Tibial nerve (tissue), 4 donors: ENCODE measurements at regions not wholly inside any gene's neighbourhood (a gene's known extent, or its start where the extent isn't known, plus 50 kb on each side); places are given as distances from the start of the nearest gene placed in this dataset.

Source experiments
- DNase-seq, 2 donors: peaks; one replicate each; pipeline ENCODE4 v3.0.0-alpha.2; 2019; ENCODE audit warnings: low spot score in 2 of 2
- H3K27ac ChIP-seq, 4 donors: fragments of 200-600 bp; sonication (generic) in 3 of 4; one replicate each; pipeline ENCODE4 v1.5.1; 2017 to 2019; ENCODE audit warnings: mild to moderate bottlenecking in 1 of 4
- H3K27me3 ChIP-seq, 2 donors: fragments of 200-600 bp; sonication (generic) in 1 of 2; one replicate each; pipeline versions ENCODE4 v1.5.1 to v1.6.0; 2017 to 2019
- H3K36me3 ChIP-seq, 3 donors: fragments of 200-600 bp; sonication (generic); one replicate each; pipeline ENCODE4 v1.5.1; 2018 to 2019
- H3K4me1 ChIP-seq, 4 donors: fragments of 200-600 bp; sonication (generic) in 3 of 4; one replicate each; pipeline ENCODE4 v1.5.1; 2017 to 2019
- H3K4me3 ChIP-seq, 4 donors: fragments of 200-600 bp; sonication (generic) in 3 of 4; one replicate each; pipeline ENCODE4 v1.5.1; 2017 to 2019; ENCODE audit warnings: mild to moderate bottlenecking in 1 of 4, moderate library complexity in 1 of 4
- H3K9me3 ChIP-seq, 4 donors: fragments of 200-600 bp; sonication (generic) in 3 of 4; one replicate each; pipeline ENCODE4 v1.5.1; 2017 to 2019
- EP300 ChIP-seq, 2 donors: sonication (generic); formaldehyde crosslinking; IDR thresholded peaks; one replicate each; pipeline ENCODE4 v1.6.1; 2017; ENCODE audit warnings: antibody characterized with exemption in 2 of 2, mild to moderate bottlenecking in 1 of 2
- POLR2A ChIP-seq, 2 donors: fragments of 450-650 bp; IDR thresholded peaks; one replicate each; pipeline ENCODE4 v1.6.1; 2017; ENCODE audit warnings: antibody characterized with exemption in 2 of 2, mild to moderate bottlenecking in 2 of 2, moderate library complexity in 2 of 2
- WGBS, 2 donors: methylation state at CpG; one replicate each; pipeline ENCODE4 v1.1.5; 2018; 5-methylcytosine and 5-hydroxymethylcytosine counted together
- TF ChIP-seq, protein P1 (sequence below), 5 experiments: fragments of 200-600 bp in 3 of 5; fragments of 450-650 bp in 2 of 5; sonication (generic) in 3 of 5; IDR thresholded peaks; one replicate each; pipeline ENCODE4 v1.5.1; 2016 to 2019; ENCODE audit warnings: antibody characterized with exemption in 5 of 5, mild to moderate bottlenecking in 3 of 5, moderate library complexity in 2 of 5

DNA sequence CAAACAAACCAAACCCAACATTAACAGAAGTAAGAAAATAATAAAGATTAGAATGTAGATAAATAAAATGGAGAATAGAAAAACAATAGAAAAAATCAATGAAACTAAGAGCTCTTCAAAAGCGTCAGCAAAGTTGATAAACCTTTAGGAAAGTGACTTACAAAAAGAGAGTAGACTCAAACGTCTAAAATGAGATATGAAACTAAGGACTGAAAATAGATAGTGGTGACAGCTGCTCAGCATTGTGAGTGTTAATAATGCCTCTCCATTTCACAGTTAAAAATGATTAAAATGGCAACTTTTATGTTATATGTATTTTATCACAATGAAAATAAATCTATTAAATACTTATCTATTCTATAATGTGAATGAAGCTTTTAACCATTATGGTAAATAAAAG, 125.7 kb upstream of the CPXCR1 start:
- Histone ChIP-seq H3K36me3 (no peaks in the 10 kb centered on the region), H3K27ac (no peak overlapping the region), H3K4me3 (no peak overlapping the region), H3K27me3 (no peaks in the 10 kb centered on the region), H3K9me3 (no peaks in the 10 kb centered on the region), H3K4me1 (no peaks in the 10 kb centered on the region)
- DNase-seq = no peak
- TF ChIP-seq POLR2A (IDR thresholded peaks at IDR 0.05) (no peak), EP300 (IDR thresholded peaks at IDR 0.05) (no peak)
- TF ChIP-seq, protein P1, sequence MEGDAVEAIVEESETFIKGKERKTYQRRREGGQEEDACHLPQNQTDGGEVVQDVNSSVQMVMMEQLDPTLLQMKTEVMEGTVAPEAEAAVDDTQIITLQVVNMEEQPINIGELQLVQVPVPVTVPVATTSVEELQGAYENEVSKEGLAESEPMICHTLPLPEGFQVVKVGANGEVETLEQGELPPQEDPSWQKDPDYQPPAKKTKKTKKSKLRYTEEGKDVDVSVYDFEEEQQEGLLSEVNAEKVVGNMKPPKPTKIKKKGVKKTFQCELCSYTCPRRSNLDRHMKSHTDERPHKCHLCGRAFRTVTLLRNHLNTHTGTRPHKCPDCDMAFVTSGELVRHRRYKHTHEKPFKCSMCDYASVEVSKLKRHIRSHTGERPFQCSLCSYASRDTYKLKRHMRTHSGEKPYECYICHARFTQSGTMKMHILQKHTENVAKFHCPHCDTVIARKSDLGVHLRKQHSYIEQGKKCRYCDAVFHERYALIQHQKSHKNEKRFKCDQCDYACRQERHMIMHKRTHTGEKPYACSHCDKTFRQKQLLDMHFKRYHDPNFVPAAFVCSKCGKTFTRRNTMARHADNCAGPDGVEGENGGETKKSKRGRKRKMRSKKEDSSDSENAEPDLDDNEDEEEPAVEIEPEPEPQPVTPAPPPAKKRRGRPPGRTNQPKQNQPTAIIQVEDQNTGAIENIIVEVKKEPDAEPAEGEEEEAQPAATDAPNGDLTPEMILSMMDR (IDR thresholded peaks at IDR 0.05) = no peak
- 53 to 61% methylated on average over 2 of the region's 2 CpGs for WGBS, 2 donors

DNA sequence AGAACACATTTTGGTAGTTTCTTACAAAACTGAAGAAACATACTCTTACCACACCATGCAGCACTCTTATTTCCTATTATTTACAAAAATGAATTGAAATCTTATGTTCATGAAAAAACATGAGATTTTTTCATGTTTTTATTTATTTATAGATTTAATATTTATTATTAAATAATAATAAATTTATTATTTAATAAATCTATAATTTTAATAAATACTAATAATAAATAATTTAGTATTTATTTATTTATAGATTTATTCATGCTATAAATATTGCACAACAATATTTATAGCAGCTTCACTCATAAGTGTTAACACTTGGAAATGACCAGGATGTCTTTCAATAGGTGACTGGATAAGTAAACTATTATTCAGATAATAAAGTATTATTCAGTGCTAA, 91.6 kb upstream of the CPXCR1 start:
- no peak for TF ChIP-seq EP300 (IDR thresholded peaks at IDR 0.05)
- TF ChIP-seq, protein P1 (IDR thresholded peaks at IDR 0.05) = no peak
- no peak for TF ChIP-seq POLR2A (IDR thresholded peaks at IDR 0.05)
- H3K4me3 ChIP-seq = no peak overlapping the region
- no peaks in the 10 kb centered on the region for H3K9me3 ChIP-seq
- no peaks in the 10 kb centered on the region for H3K27me3 ChIP-seq
- no peak overlapping the region for H3K27ac ChIP-seq
- DNase-seq = no peak
- no peaks in the 10 kb centered on the region for H3K36me3 ChIP-seq
- H3K4me1 ChIP-seq = no peaks in the 10 kb centered on the region

DNA sequence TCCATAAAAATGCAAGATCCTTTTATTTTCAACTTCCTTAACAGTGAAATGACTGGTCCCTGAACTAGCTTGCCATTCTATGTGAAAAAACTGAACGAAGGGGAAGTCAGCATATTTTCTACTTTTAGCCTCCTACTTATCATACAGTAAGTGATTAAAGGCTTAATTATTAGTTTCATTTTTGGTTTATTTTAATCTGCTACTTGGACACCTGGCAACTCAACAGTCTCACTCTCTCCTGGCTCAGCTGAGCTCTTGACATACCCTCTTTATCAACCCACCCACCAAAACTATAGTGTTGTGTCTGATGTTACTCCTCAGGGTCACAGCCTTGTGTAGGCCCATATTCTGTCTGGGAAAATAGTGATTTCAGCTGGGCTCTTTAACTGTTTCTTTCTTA, 86.2 kb upstream of the CPXCR1 start:
- 56 to 74% methylated on average over 1 of the region's 1 CpG for WGBS, 2 donors
- Histone ChIP-seq H3K4me3 (no peak overlapping the region), H3K27ac (no peak overlapping the region), H3K36me3 (no peaks in the 10 kb centered on the region), H3K9me3 (no peaks in the 10 kb centered on the region), H3K27me3 (no peaks in the 10 kb centered on the region), H3K4me1 (no peaks in the 10 kb centered on the region)
- TF ChIP-seq POLR2A (IDR thresholded peaks at IDR 0.05) (no peak), EP300 (IDR thresholded peaks at IDR 0.05) (no peak)
- TF ChIP-seq, protein P1 (IDR thresholded peaks at IDR 0.05) = no peak
- DNase-seq = no peak

DNA sequence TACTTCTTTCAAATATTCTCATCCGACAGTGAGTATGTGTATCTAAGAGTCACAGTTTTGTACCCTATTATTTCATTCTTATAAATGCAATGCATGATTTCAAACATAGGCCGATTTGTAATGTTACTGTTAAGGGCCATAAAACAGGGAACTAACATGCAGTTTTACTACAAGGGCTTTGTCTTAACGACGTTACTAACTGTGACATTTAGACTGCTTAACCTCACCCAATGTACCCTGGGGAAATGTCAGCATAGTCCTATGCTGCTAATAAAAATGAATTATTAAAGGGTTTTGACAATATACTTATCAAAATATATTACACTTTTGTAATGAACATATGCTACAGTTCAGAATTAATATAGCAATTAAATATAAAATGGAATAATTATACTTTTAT, 74.8 kb upstream of the CPXCR1 start:
- H3K4me1 ChIP-seq = no peaks in the 10 kb centered on the region
- no peaks in the 10 kb centered on the region for H3K9me3 ChIP-seq
- WGBS, 2 donors = 26 to 28% methylated on average over 4 of the region's 4 CpGs
- H3K36me3 ChIP-seq = no peaks in the 10 kb centered on the region
- DNase-seq = no peak
- no peaks in the 10 kb centered on the region for H3K27me3 ChIP-seq
- TF ChIP-seq EP300 (IDR thresholded peaks at IDR 0.05) (no peak), POLR2A (IDR thresholded peaks at IDR 0.05) (no peak)
- TF ChIP-seq, protein P1 (IDR thresholded peaks at IDR 0.05) = no peak
- no peak overlapping the region for H3K27ac ChIP-seq
- no peak overlapping the region for H3K4me3 ChIP-seq
